ENCODE measurements at regions not wholly inside any gene's neighbourhood (a gene's known extent, or its start where the extent isn't known, plus 50 kb on each side); places are given as distances from the start of the nearest gene placed in this dataset.

DNA sequence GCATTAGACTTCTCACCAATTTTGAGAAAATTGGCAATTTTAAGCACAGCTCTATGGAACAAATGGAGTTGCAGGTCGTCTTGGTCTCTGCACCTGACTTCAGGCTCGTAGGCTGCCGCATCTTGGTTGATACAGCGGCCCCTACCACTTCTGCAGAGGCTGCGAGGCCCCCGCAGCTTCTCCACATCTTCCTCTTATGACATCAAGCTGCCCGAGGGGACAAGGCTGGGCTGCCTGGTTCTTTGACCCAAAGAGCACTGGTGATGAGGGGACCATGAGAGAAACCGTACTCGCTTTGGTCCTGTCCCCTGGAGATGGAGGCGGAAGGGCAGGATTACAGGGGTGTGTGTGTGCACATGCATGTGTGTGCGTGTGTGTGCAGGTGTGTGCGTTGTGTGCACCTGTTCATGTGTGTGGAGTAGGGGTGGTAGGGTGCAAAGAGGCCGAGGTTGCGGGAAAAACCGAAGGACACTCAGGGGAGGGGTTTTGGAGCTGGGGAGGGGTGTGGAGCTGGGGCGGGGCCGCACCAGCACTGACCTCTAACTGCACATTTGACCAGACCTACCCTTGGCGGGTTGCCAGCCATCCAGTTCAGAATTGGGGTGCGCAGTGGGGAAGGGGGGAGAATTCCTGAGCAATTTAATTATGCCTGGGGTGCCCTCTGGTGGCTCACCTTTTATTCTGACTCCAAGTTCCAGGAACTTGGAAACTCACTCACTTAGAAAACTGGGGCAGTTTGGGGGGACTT is 65.1 kb upstream of the ARHGEF7 start:
- no CpG with 5 or more reads among the region's 19 CpGs for WGBS (ENCODE audit: extremely low coverage, insufficient coverage, low lambda C conversion rate)
- Histone ChIP-seq H3K4ac (ENCODE audit: low read depth, low read length) (no peak overlapping the region), H3K4me1 (ENCODE audit: control insufficient read depth, low read depth, low read length) (no peaks in the 10 kb centered on the region), H3K23ac (ENCODE audit: low read length) (no peak overlapping the region), H2AK5ac (ENCODE audit: low read length) (no peak overlapping the region), H2BK120ac (ENCODE audit: low read depth, low read length) (no peak overlapping the region), H3K4me3 (ENCODE audit: low read length) (no peak overlapping the region), H3K27me3 (ENCODE audit: insufficient read depth, low read length, poor library complexity) (no peaks in the 10 kb centered on the region), H3K18ac (ENCODE audit: low read length) (no peak overlapping the region), H4K8ac (ENCODE audit: low read depth, low read length) (no peak overlapping the region), H2BK15ac (replicated peaks; ENCODE audit: low read depth) (no peak overlapping the region), H2BK5ac (ENCODE audit: low read length) (no peak overlapping the region), H3K36me3 (ENCODE audit: control insufficient read depth, insufficient read depth, low read length) (no peaks in the 10 kb centered on the region), H3K79me1 (ENCODE audit: low read length) (no peaks in the 10 kb centered on the region), H3K27ac (ENCODE audit: low read depth, low read length) (no peak overlapping the region), H3K9ac (ENCODE audit: low read length) (no peak overlapping the region), H3K56ac (ENCODE audit: low read length) (no peak overlapping the region), H3K79me2 (ENCODE audit: control insufficient read depth, insufficient read depth, low read length) (no peaks in the 10 kb centered on the region), H4K5ac (ENCODE audit: low read length) (no peak overlapping the region), H3K4me2 (ENCODE audit: low read length) (no peak overlapping the region)
- DNase-seq: no peak

- no peak overlapping the region for H3K23ac ChIP-seq (ENCODE audit: low read length)
- no peaks in the 10 kb centered on the region for H3K4me1 ChIP-seq (ENCODE audit: control insufficient read depth, low read depth, low read length)
- H3K79me1 ChIP-seq (ENCODE audit: low read length): no peaks in the 10 kb centered on the region
- DNase-seq: no peak
- H3K18ac ChIP-seq (ENCODE audit: low read length): no peak overlapping the region
- no peak overlapping the region for H4K5ac ChIP-seq (ENCODE audit: low read length)
- no CpG with 5 or more reads among the region's 8 CpGs for WGBS (ENCODE audit: extremely low coverage, insufficient coverage, low lambda C conversion rate)
- no peak overlapping the region for H3K4me3 ChIP-seq (ENCODE audit: low read length)
- H3K4me2 ChIP-seq (ENCODE audit: low read length): no peak overlapping the region
- H2BK120ac ChIP-seq (ENCODE audit: low read depth, low read length): no peak overlapping the region
- H4K8ac ChIP-seq (ENCODE audit: low read depth, low read length): no peak overlapping the region
- no peak overlapping the region for H2AK5ac ChIP-seq (ENCODE audit: low read length)
- H2BK15ac ChIP-seq (replicated peaks; ENCODE audit: low read depth): no peak overlapping the region
- no peak overlapping the region for H2BK5ac ChIP-seq (ENCODE audit: low read length)
- H3K36me3 ChIP-seq (ENCODE audit: control insufficient read depth, insufficient read depth, low read length): no peaks in the 10 kb centered on the region
- no peak overlapping the region for H3K27ac ChIP-seq (ENCODE audit: low read depth, low read length)
- no peak overlapping the region for H3K9ac ChIP-seq (ENCODE audit: low read length)
- H3K56ac ChIP-seq (ENCODE audit: low read length): no peak overlapping the region
- no peaks in the 10 kb centered on the region for H3K79me2 ChIP-seq (ENCODE audit: control insufficient read depth, insufficient read depth, low read length)
- H3K27me3 ChIP-seq (ENCODE audit: insufficient read depth, low read length, poor library complexity): no peaks in the 10 kb centered on the region
- H3K4ac ChIP-seq (ENCODE audit: low read depth, low read length): no peak overlapping the region
Observed at GRCh38 chr13:111048387-111048786, 66.7 kb upstream of the ARHGEF7 start.

DNA sequence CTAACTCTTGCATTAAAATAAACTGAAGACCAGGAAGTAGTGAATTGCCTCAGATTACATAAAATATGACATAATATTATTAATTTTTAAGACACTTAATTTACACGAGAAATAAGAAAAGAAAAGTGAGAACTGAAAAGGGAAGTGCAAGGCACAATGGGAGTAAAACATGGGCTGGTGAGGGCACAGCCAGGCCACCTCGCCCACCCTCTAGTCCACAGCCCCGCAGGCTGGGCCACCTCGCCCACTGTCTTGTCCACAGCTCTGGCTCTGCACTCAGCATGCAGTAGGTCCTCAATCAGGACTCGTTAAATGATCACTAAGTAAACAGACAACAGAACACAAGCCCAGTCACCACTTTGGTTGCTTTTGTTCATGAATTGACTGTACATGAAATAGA is 67.8 kb upstream of the ARHGEF7 start:
- Histone ChIP-seq H2BK5ac (ENCODE audit: low read length) (no peak overlapping the region), H3K79me1 (ENCODE audit: low read length) (no peaks in the 10 kb centered on the region), H3K79me2 (ENCODE audit: control insufficient read depth, insufficient read depth, low read length) (no peaks in the 10 kb centered on the region), H3K4me3 (ENCODE audit: low read length) (no peak overlapping the region), H2BK15ac (replicated peaks; ENCODE audit: low read depth) (no peak overlapping the region), H3K4me2 (ENCODE audit: low read length) (no peak overlapping the region), H3K9ac (ENCODE audit: low read length) (no peak overlapping the region), H2BK120ac (ENCODE audit: low read depth, low read length) (no peak overlapping the region), H4K8ac (ENCODE audit: low read depth, low read length) (no peak overlapping the region), H2AK5ac (ENCODE audit: low read length) (no peak overlapping the region), H3K27ac (ENCODE audit: low read depth, low read length) (no peak overlapping the region), H3K23ac (ENCODE audit: low read length) (no peak overlapping the region), H3K18ac (ENCODE audit: low read length) (no peak overlapping the region), H4K5ac (ENCODE audit: low read length) (no peak overlapping the region), H3K4ac (ENCODE audit: low read depth, low read length) (no peak overlapping the region), H3K27me3 (ENCODE audit: insufficient read depth, low read length, poor library complexity) (no peaks in the 10 kb centered on the region), H3K56ac (ENCODE audit: low read length) (no peak overlapping the region), H3K36me3 (ENCODE audit: control insufficient read depth, insufficient read depth, low read length) (no peaks in the 10 kb centered on the region), H3K4me1 (ENCODE audit: control insufficient read depth, low read depth, low read length) (no peaks in the 10 kb centered on the region)
- DNase-seq: no peak
- WGBS (ENCODE audit: extremely low coverage, insufficient coverage, low lambda C conversion rate): no CpG with 5 or more reads among the region's 5 CpGs

- Histone ChIP-seq H3K79me2 (ENCODE audit: control insufficient read depth, insufficient read depth, low read length) (no peaks in the 10 kb centered on the region), H2AK5ac (ENCODE audit: low read length) (no peak overlapping the region), H3K4me1 (ENCODE audit: control insufficient read depth, low read depth, low read length) (no peaks in the 10 kb centered on the region), H3K79me1 (ENCODE audit: low read length) (no peaks in the 10 kb centered on the region), H2BK5ac (ENCODE audit: low read length) (no peak overlapping the region), H3K4me3 (ENCODE audit: low read length) (no peak overlapping the region), H3K36me3 (ENCODE audit: control insufficient read depth, insufficient read depth, low read length) (no peaks in the 10 kb centered on the region), H3K18ac (ENCODE audit: low read length) (no peak overlapping the region), H2BK120ac (ENCODE audit: low read depth, low read length) (no peak overlapping the region), H3K27me3 (ENCODE audit: insufficient read depth, low read length, poor library complexity) (no peaks in the 10 kb centered on the region), H3K9ac (ENCODE audit: low read length) (no peak overlapping the region), H2BK15ac (replicated peaks; ENCODE audit: low read depth) (no peak overlapping the region), H3K23ac (ENCODE audit: low read length) (no peak overlapping the region), H4K8ac (ENCODE audit: low read depth, low read length) (no peak overlapping the region), H3K4me2 (ENCODE audit: low read length) (no peak overlapping the region), H3K4ac (ENCODE audit: low read depth, low read length) (no peak overlapping the region), H3K27ac (ENCODE audit: low read depth, low read length) (no peak overlapping the region), H3K56ac (ENCODE audit: low read length) (no peak overlapping the region), H4K5ac (ENCODE audit: low read length) (no peak overlapping the region)
- no peak for DNase-seq
- no CpG with 5 or more reads among the region's 9 CpGs for WGBS (ENCODE audit: extremely low coverage, insufficient coverage, low lambda C conversion rate)
Observed at GRCh38 chr13:111046590-111047141, 68.4 kb upstream of the ARHGEF7 start.

GRCh38 chr13:111045170-111045569 is 69.9 kb upstream of the ARHGEF7 start:
- Histone ChIP-seq H3K36me3 (ENCODE audit: control insufficient read depth, insufficient read depth, low read length) (no peaks in the 10 kb centered on the region), H2BK120ac (ENCODE audit: low read depth, low read length) (no peak overlapping the region), H3K79me1 (ENCODE audit: low read length) (no peaks in the 10 kb centered on the region), H3K4me1 (ENCODE audit: control insufficient read depth, low read depth, low read length) (no peaks in the 10 kb centered on the region), H3K79me2 (ENCODE audit: control insufficient read depth, insufficient read depth, low read length) (no peaks in the 10 kb centered on the region), H3K4ac (ENCODE audit: low read depth, low read length) (no peak overlapping the region), H2AK5ac (ENCODE audit: low read length) (no peak overlapping the region), H3K27ac (ENCODE audit: low read depth, low read length) (no peak overlapping the region), H3K4me2 (ENCODE audit: low read length) (no peak overlapping the region), H2BK5ac (ENCODE audit: low read length) (no peak overlapping the region), H3K23ac (ENCODE audit: low read length) (no peak overlapping the region), H4K8ac (ENCODE audit: low read depth, low read length) (no peak overlapping the region), H4K5ac (ENCODE audit: low read length) (no peak overlapping the region), H3K56ac (ENCODE audit: low read length) (no peak overlapping the region), H3K4me3 (ENCODE audit: low read length) (no peak overlapping the region), H3K27me3 (ENCODE audit: insufficient read depth, low read length, poor library complexity) (no peaks in the 10 kb centered on the region), H3K18ac (ENCODE audit: low read length) (no peak overlapping the region), H2BK15ac (replicated peaks; ENCODE audit: low read depth) (no peak overlapping the region), H3K9ac (ENCODE audit: low read length) (no peak overlapping the region)
- WGBS (ENCODE audit: extremely low coverage, insufficient coverage, low lambda C conversion rate): no CpG with 5 or more reads among the region's 10 CpGs
- DNase-seq: no peak
